Fibroblast of lung (primary cell): ENCODE measurements at regions not wholly inside any gene's neighbourhood (a gene's known extent, or its start where the extent isn't known, plus 50 kb on each side); places are given as distances from the start of the nearest gene placed in this dataset.

Experiments
- CTCF ChIP-seq, 2 donors: IDR thresholded peaks in 1 of 2; conservative IDR thresholded peaks in 1 of 2; 1 replicate in 1 of 2; 2 replicates in 1 of 2; pipeline ENCODE4 v1.5.1; 2011 to 2012; ENCODE audit warnings: low read length in 2 of 2, control low read depth in 1 of 2, inconsistent platforms in 1 of 2, low read depth in 1 of 2, mild to moderate bottlenecking in 1 of 2
- EZH2 ChIP-seq: IDR thresholded peaks from 2 replicates; pipeline ENCODE4 v1.5.1; 2012; ENCODE audit warnings: low read length, control low read depth, mild to moderate bottlenecking; ENCODE audit errors: missing control alignments

DNA sequence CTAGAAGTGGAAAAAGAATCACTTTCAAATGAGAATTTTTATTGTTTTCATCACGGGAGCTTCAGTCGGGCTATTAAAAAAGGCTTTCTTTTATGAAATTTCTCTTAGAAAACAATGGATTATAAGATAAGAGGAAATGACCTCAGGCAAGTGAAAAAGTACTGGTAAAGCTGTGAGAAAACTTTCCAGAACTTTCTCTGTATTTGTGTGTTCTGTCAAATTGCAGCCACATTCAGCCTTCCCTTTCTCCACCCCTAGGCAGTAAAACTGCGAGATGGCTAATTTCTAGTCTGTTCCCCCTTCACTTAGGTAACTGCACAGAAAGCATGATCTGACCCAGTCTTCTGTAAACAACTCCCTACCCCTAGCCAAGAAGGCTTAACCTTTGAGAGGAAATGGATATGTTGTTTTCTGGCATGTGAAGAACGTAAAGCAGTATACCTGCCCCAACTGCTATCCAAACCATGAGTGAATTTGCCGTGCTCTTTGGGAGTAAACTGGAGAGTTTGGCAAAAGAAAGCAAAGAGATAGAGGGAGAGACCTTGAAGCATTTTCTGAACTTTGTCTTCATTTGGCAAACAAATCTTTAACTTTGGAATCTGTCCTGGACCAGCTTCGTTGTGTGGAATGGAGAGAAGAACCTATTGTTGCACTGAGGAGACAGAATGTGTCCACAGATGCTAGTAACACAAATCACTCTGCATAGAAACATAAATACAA, 105.4 kb downstream of the ETAA1 start:
- no peak for TF ChIP-seq CTCF (conservative IDR thresholded peaks at IDR 0.05 in 1 of 2, IDR thresholded peaks at IDR 0.05 in 1 of 2; ENCODE audit: low read depth in 1 of 2, low read length in 2 of 2)
- TF ChIP-seq EZH2, result no peak
